ENCODE measurements at regions not wholly inside any gene's neighbourhood (a gene's known extent, or its start where the extent isn't known, plus 50 kb on each side); places are given as distances from the start of the nearest gene placed in this dataset.
A peak's percentile ranks its signal among the peaks of the same experiment; 100 is the strongest.
"Not testable (repeated sequence)": the region's sequence is repeated elsewhere in the genome, so short reads cannot be mapped to it uniquely, and the experiment has no call there.

- H3K9me3 ChIP-seq (replicated peaks in 1 of 11) = peaks cover 0 to 9% (median 4%) of the 10 kb centered on the region in 11 experiments; a peak in 6 of 22 replicates
- no peaks in the 10 kb centered on the region for H4K20me1 ChIP-seq
- no peak overlapping the region for H3K27ac ChIP-seq
- no peaks in the 10 kb centered on the region for H3K36me3 ChIP-seq
- no peaks in the 10 kb centered on the region for H3K27me3 ChIP-seq
- no peak for TF ChIP-seq Cebpa-rat (IDR thresholded peaks at IDR 0.05)
- H3K9ac ChIP-seq = no peak overlapping the region
- no peaks in the 10 kb centered on the region for H3K4me1 ChIP-seq
- H3K4me2 ChIP-seq = no peak overlapping the region
- no peak overlapping the region for H3K4me3 ChIP-seq
These were observed 914.0 kb upstream of the FBXO33 start for GRCh38 chr14:40346275-40346674.

GRCh38 chr14:40345334-40345733, 913.1 kb upstream of the FBXO33 start:
- Histone ChIP-seq H3K4me3 (no peak overlapping the region), H3K4me2 (no peak overlapping the region), H3K9me3 (replicated peaks in 1 of 11) (peaks cover 0 to 9% (median 4%) of the 10 kb centered on the region in 11 experiments; a peak in 6 of 22 replicates), H3K4me1 (no peaks in the 10 kb centered on the region), H3K9ac (no peak overlapping the region), H3K36me3 (no peaks in the 10 kb centered on the region), H3K27ac (no peak overlapping the region), H4K20me1 (no peaks in the 10 kb centered on the region), H3K27me3 (no peaks in the 10 kb centered on the region)
- no peak for TF ChIP-seq Cebpa-rat (IDR thresholded peaks at IDR 0.05)

- Histone ChIP-seq H3K9me3 (replicated peaks in 1 of 11) (no peaks in the 10 kb centered on the region), H3K9ac (no peak overlapping the region), H3K27ac (no peak overlapping the region), H4K20me1 (no peaks in the 10 kb centered on the region), H3K4me3 (no peak overlapping the region), H3K36me3 (no peaks in the 10 kb centered on the region), H3K4me1 (peaks cover 0 to 10% (median 0%) of the 10 kb centered on the region in 10 experiments; a peak in 3 of 20 replicates), H3K27me3 (no peaks in the 10 kb centered on the region), H3K4me2 (no peak overlapping the region)
- no peak for TF ChIP-seq Cebpa-rat (IDR thresholded peaks at IDR 0.05)
These were observed 908.5 kb upstream of the FBXO33 start for GRCh38 chr14:40340708-40341107.

- no peak for TF ChIP-seq Cebpa-rat (IDR thresholded peaks at IDR 0.05)
- Histone ChIP-seq H3K27me3 (no peaks in the 10 kb centered on the region), H3K36me3 (no peaks in the 10 kb centered on the region), H3K27ac (no peak overlapping the region), H3K9me3 (replicated peaks in 1 of 11) (peaks cover 0 to 6% (median 4%) of the 10 kb centered on the region in 11 experiments; a peak in 5 of 22 replicates), H3K4me3 (no peak overlapping the region), H3K9ac (no peak overlapping the region), H3K4me1 (peaks cover 0 to 10% (median 0%) of the 10 kb centered on the region in 10 experiments; a peak in 3 of 20 replicates), H4K20me1 (no peaks in the 10 kb centered on the region), H3K4me2 (peak overlapping the region in 3 of 11 experiments; percentile 13 to 51 (median 24); a peak in 5 of 22 replicates)
These were observed 904.6 kb upstream of the FBXO33 start for GRCh38 chr14:40336846-40337245.

- H3K27ac ChIP-seq; H3K36me3 ChIP-seq; H3K4me2 ChIP-seq; H3K9me3 ChIP-seq (replicated peaks in 1 of 11); H3K4me1 ChIP-seq; H4K20me1 ChIP-seq; H3K4me3 ChIP-seq; H3K9ac ChIP-seq; H3K27me3 ChIP-seq: not testable (repeated sequence)
These were observed 894.3 kb upstream of the FBXO33 start for GRCh38 chr14:40326519-40326918.

- H3K27me3 ChIP-seq = no peaks in the 10 kb centered on the region
- H3K4me1 ChIP-seq = peaks cover 0 to 3% (median 0%) of the 10 kb centered on the region in 10 experiments; a peak in 5 of 20 replicates
- no peak overlapping the region for H3K9ac ChIP-seq
- no peaks in the 10 kb centered on the region for H3K36me3 ChIP-seq
- H3K9me3 ChIP-seq (replicated peaks in 1 of 11) = peaks cover 0 to 7% (median 0%) of the 10 kb centered on the region in 11 experiments; a peak in 1 of 22 replicates
- TF ChIP-seq Cebpa-rat (IDR thresholded peaks at IDR 0.05) = no peak
- H3K27ac ChIP-seq = no peak overlapping the region
- H3K4me2 ChIP-seq = no peak overlapping the region
- no peak overlapping the region for H3K4me3 ChIP-seq
- no peaks in the 10 kb centered on the region for H4K20me1 ChIP-seq
These were observed 886.0 kb upstream of the FBXO33 start for GRCh38 chr14:40318211-40318719.

GRCh38 chr14:40317690-40318089, 885.5 kb upstream of the FBXO33 start:
- Histone ChIP-seq H3K27me3 (no peaks in the 10 kb centered on the region), H3K36me3 (no peaks in the 10 kb centered on the region)

GRCh38 chr14:40312296-40312695, 880.1 kb upstream of the FBXO33 start:
- Histone ChIP-seq H3K9ac (no peak overlapping the region), H3K4me3 (no peak overlapping the region), H3K27ac (peak overlapping the region in 3 of 11 experiments; percentile 52 to 54 (median 53); a peak in 5 of 22 replicates), H4K20me1 (no peaks in the 10 kb centered on the region), H3K27me3 (no peaks in the 10 kb centered on the region), H3K4me2 (peak overlapping the region in 5 of 11 experiments; percentile 15 to 53 (median 37); a peak in 6 of 22 replicates), H3K36me3 (no peaks in the 10 kb centered on the region; a peak in 1 of 22 replicates), H3K4me1 (peaks cover 0 to 15% (median 8%) of the 10 kb centered on the region in 10 experiments; a peak in 10 of 20 replicates), H3K9me3 (replicated peaks in 1 of 11) (peaks cover 0 to 14% (median 0%) of the 10 kb centered on the region in 11 experiments; a peak in 8 of 22 replicates)
- no peak for TF ChIP-seq Cebpa-rat (IDR thresholded peaks at IDR 0.05)

More at GRCh38 chr14:40317690-40318089, 885.5 kb upstream of the FBXO33 start:
- Histone ChIP-seq H3K27ac (no peak overlapping the region), H3K9ac (no peak overlapping the region), H3K4me1 (peaks cover 0 to 8% (median 4%) of the 10 kb centered on the region in 10 experiments; a peak in 10 of 20 replicates), H3K4me2 (no peak overlapping the region), H4K20me1 (no peaks in the 10 kb centered on the region), H3K4me3 (no peak overlapping the region), H3K9me3 (replicated peaks in 1 of 11) (peaks cover 0 to 7% (median 0%) of the 10 kb centered on the region in 11 experiments; a peak in 1 of 22 replicates)
- TF ChIP-seq Cebpa-rat (IDR thresholded peaks at IDR 0.05) = no peak

- no peaks in the 10 kb centered on the region; a peak in 1 of 22 replicates for H3K36me3 ChIP-seq
- H3K9me3 ChIP-seq (replicated peaks in 1 of 11) = peaks cover 0 to 25% (median 0%) of the 10 kb centered on the region in 11 experiments; a peak in 9 of 22 replicates
- H3K27ac ChIP-seq = no peak overlapping the region
- no peak for TF ChIP-seq Cebpa-rat (IDR thresholded peaks at IDR 0.05)
- no peak overlapping the region for H3K9ac ChIP-seq
- H3K27me3 ChIP-seq = no peaks in the 10 kb centered on the region
- H3K4me3 ChIP-seq = no peak overlapping the region
- H3K4me2 ChIP-seq = no peak overlapping the region
- peaks cover 0 to 25% (median 8%) of the 10 kb centered on the region in 10 experiments; a peak in 10 of 20 replicates for H3K4me1 ChIP-seq
- no peaks in the 10 kb centered on the region for H4K20me1 ChIP-seq
These were observed 876.9 kb upstream of the FBXO33 start for GRCh38 chr14:40309124-40309523.

- no peak overlapping the region for H3K9ac ChIP-seq
- no peaks in the 10 kb centered on the region for H3K27me3 ChIP-seq
- no peak overlapping the region for H3K27ac ChIP-seq
- H3K4me1 ChIP-seq = peaks cover 0 to 22% (median 8%) of the 10 kb centered on the region in 10 experiments; a peak in 10 of 20 replicates
- H3K4me3 ChIP-seq = no peak overlapping the region
- H3K36me3 ChIP-seq = no peaks in the 10 kb centered on the region; a peak in 1 of 22 replicates
- H3K9me3 ChIP-seq (replicated peaks in 1 of 11) = peaks cover 0 to 25% (median 0%) of the 10 kb centered on the region in 11 experiments; a peak in 9 of 22 replicates
- H4K20me1 ChIP-seq = no peaks in the 10 kb centered on the region
- TF ChIP-seq Cebpa-rat (IDR thresholded peaks at IDR 0.05) = peak in 3 of 11 experiments; percentile 19 to 58 (median 54); a peak in 4 of 22 replicates
- no peak overlapping the region for H3K4me2 ChIP-seq
These were observed 876.0 kb upstream of the FBXO33 start for GRCh38 chr14:40308240-40308639.
